Renal cortical epithelial cell (primary cell): ENCODE measurements at regions not wholly inside any gene's neighbourhood (a gene's known extent, or its start where the extent isn't known, plus 50 kb on each side); places are given as distances from the start of the nearest gene placed in this dataset.
"Not testable (repeated sequence)": the region's sequence is repeated elsewhere in the genome, so short reads cannot be mapped to it uniquely, and the experiment has no call there.

Experiments used
- DNase-seq: peaks from one replicate; pipeline ENCODE4 v3.0.0-alpha.2; 2011; ENCODE audit warnings: low read depth

GRCh38 chr5:68849103-68849502, 244.7 kb upstream of the SLC30A5 start:
- no peak for DNase-seq

- DNase-seq = no peak
Measured at GRCh38 chr5:68849906-68850305, 243.9 kb upstream of the SLC30A5 start.

GRCh38 chr5:68861099-68861498, 232.7 kb upstream of the SLC30A5 start:
- no peak for DNase-seq

- DNase-seq = no peak
Measured at GRCh38 chr5:68862560-68862959, 231.3 kb upstream of the SLC30A5 start.

GRCh38 chr5:68865192-68865591, 228.6 kb upstream of the SLC30A5 start:
- not testable (repeated sequence) for DNase-seq

GRCh38 chr5:68872088-68872839, 221.6 kb upstream of the SLC30A5 start:
- DNase-seq = no peak

- no peak for DNase-seq
Measured at GRCh38 chr5:68873198-68873597, 220.6 kb upstream of the SLC30A5 start.

- no peak for DNase-seq
Measured at GRCh38 chr5:68875351-68875750, 218.5 kb upstream of the SLC30A5 start.

GRCh38 chr5:68883436-68883835, 210.4 kb upstream of the SLC30A5 start:
- DNase-seq = no peak

GRCh38 chr5:68884144-68884754, 209.6 kb upstream of the SLC30A5 start:
- no peak for DNase-seq

GRCh38 chr5:68884883-68885282, 208.9 kb upstream of the SLC30A5 start:
- peak; percentile 26 for DNase-seq

GRCh38 chr5:68886814-68887213, 207.0 kb upstream of the SLC30A5 start:
- no peak for DNase-seq

- DNase-seq = no peak
Measured at GRCh38 chr5:68891718-68892117, 202.1 kb upstream of the SLC30A5 start.

GRCh38 chr5:68894673-68895072, 199.1 kb upstream of the SLC30A5 start:
- peak; percentile 19 for DNase-seq

- DNase-seq = peak; percentile 63
Measured at GRCh38 chr5:68898951-68899471, 194.8 kb upstream of the SLC30A5 start.

- peak; percentile 61 for DNase-seq
Measured at GRCh38 chr5:68911840-68912690, 181.7 kb upstream of the SLC30A5 start.

- no peak for DNase-seq
Measured at GRCh38 chr5:68915079-68915478, 178.7 kb upstream of the SLC30A5 start.

- DNase-seq = no peak
Measured at GRCh38 chr5:68918306-68918705, 175.5 kb upstream of the SLC30A5 start.

- no peak for DNase-seq
Measured at GRCh38 chr5:68919988-68920490, 173.8 kb upstream of the SLC30A5 start.

GRCh38 chr5:68920888-68921287, 172.9 kb upstream of the SLC30A5 start:
- DNase-seq = no peak

GRCh38 chr5:68922172-68922987, 171.4 kb upstream of the SLC30A5 start:
- DNase-seq = no peak
